ENCODE measurements at regions not wholly inside any gene's neighbourhood (a gene's known extent, or its start where the extent isn't known, plus 50 kb on each side); places are given as distances from the start of the nearest gene placed in this dataset.

DNA sequence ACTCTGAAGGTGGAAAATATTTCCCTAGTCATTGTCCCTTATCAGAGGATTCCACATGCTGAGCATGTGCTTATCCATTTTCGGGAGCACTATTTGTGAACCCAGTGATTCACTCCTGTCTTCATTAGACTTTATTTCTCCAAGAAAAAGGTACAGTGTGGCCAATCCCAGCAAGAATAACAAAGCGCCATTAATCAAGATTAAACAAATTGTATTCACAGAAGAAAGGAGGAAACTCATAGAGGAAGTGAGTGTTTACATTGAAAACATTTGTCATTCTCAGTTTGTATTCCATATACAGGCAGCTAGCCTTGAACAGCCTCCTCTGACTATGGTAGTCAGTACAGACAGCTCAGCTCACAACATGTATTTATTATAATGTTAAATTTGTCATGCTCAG is 1669.9 kb upstream of the SPRY2 start:
- ATAC-seq, result no peak
- POLR2A ChIA-PET, result no interaction called here

More for the DNA sequence above, 1669.9 kb upstream of the SPRY2 start:
- FAIRE-seq (no peak), DNase-seq (ENCODE audit: low read depth, low spot score) (no peak)
- Histone ChIP-seq H4K20me1 (ENCODE audit: control insufficient read depth, insufficient read depth) (no peaks in the 10 kb centered on the region), H3K4me2 (ENCODE audit: control insufficient read depth, insufficient read depth) (no peak overlapping the region), H3K79me2 (ENCODE audit: control insufficient read depth, insufficient read depth, low read length) (no peaks in the 10 kb centered on the region), H2AFZ (ENCODE audit: control insufficient read depth, low read depth, low read length) (no peak overlapping the region), H3K9ac (ENCODE audit: control insufficient read depth, insufficient read depth, low read length) (no peak overlapping the region), H3K36me3 (ENCODE audit: control insufficient read depth in 2 of 2, insufficient read depth in 2 of 2, low read length in 1 of 2) (no peaks in the 10 kb centered on the region), H3K27ac (ENCODE audit: control insufficient read depth, insufficient read depth) (no peak overlapping the region), H3K27me3 (replicated peaks in 1 of 2; ENCODE audit: control insufficient read depth in 2 of 2, insufficient read depth in 2 of 2, low read length in 1 of 2) (no peaks in the 10 kb centered on the region), H3K4me3 (no peak overlapping the region), H3K9me3 (replicated peaks; ENCODE audit: control insufficient read depth, insufficient read depth, low read length) (no peaks in the 10 kb centered on the region), H3K4me1 (ENCODE audit: control insufficient read depth, insufficient read depth, low read length) (no peaks in the 10 kb centered on the region)
- TF ChIP-seq, protein P1, sequence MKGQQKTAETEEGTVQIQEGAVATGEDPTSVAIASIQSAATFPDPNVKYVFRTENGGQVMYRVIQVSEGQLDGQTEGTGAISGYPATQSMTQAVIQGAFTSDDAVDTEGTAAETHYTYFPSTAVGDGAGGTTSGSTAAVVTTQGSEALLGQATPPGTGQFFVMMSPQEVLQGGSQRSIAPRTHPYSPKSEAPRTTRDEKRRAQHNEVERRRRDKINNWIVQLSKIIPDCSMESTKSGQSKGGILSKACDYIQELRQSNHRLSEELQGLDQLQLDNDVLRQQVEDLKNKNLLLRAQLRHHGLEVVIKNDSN (IDR thresholded peaks at IDR 0.05; ENCODE audit: borderline replicate concordance, extremely low read length, insufficient read depth, low read depth, low read length), result no peak
- no peak for TF ChIP-seq TCF7 (IDR thresholded peaks at IDR 0.05; ENCODE audit: borderline replicate concordance)
- TF ChIP-seq ETV6 (conservative IDR thresholded peaks at IDR 0.05 in 1 of 2, IDR thresholded peaks at IDR 0.05 in 1 of 2; ENCODE audit: borderline replicate concordance in 1 of 2, low read depth in 1 of 2), result no peak
- TF ChIP-seq CBX3 (IDR thresholded peaks at IDR 0.05; ENCODE audit: borderline replicate concordance, low read depth), result no peak
- TF ChIP-seq MTA3 (IDR thresholded peaks at IDR 0.05; ENCODE audit: borderline replicate concordance, low read length), result no peak
- no peak for TF ChIP-seq CBFB (IDR thresholded peaks at IDR 0.05; ENCODE audit: low read depth)
- TF ChIP-seq, protein P2, sequence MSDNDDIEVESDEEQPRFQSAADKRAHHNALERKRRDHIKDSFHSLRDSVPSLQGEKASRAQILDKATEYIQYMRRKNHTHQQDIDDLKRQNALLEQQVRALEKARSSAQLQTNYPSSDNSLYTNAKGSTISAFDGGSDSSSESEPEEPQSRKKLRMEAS (IDR thresholded peaks at IDR 0.05; ENCODE audit: low read depth, low read length), result no peak
- no peak for TF ChIP-seq POLR2A (IDR thresholded peaks at IDR 0.05; ENCODE audit: low read depth, low read length)
- no peak for TF ChIP-seq RCOR1 (conservative IDR thresholded peaks at IDR 0.05; ENCODE audit: low read depth, low read length)
- TF ChIP-seq, protein P3, sequence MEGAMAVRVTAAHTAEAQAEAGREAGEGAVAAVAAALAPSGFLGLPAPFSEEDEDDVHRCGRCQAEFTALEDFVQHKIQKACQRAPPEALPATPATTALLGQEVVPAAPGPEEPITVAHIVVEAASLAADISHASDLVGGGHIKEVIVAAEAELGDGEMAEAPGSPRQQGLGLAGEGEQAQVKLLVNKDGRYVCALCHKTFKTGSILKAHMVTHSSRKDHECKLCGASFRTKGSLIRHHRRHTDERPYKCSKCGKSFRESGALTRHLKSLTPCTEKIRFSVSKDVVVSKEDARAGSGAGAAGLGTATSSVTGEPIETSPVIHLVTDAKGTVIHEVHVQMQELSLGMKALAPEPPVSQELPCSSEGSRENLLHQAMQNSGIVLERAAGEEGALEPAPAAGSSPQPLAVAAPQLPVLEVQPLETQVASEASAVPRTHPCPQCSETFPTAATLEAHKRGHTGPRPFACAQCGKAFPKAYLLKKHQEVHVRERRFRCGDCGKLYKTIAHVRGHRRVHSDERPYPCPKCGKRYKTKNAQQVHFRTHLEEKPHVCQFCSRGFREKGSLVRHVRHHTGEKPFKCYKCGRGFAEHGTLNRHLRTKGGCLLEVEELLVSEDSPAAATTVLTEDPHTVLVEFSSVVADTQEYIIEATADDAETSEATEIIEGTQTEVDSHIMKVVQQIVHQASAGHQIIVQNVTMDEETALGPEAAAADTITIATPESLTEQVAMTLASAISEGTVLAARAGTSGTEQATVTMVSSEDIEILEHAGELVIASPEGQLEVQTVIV (IDR thresholded peaks at IDR 0.05; ENCODE audit: borderline replicate concordance, partially characterized antibody), result no peak
- intact Hi-C loops (cut with micrococcal nuclease; ENCODE audit: unreplicated experiment) (no loop called here), in situ Hi-C loops (cut with MboI) (no loop called here)
- RAD21 ChIA-PET (ENCODE audit: unreplicated experiment), result no interaction called here
- WGBS (ENCODE audit: insufficient coverage, insufficient replicate concordance, low lambda C conversion rate, missing lambda C conversion rate), result 0% methylated on average over 2 of the region's 2 CpGs
- CTCF ChIA-PET, result no interaction called here
- no TSS peak for BruUV-seq (replicated peaks)
- SMC1A ChIA-PET (ENCODE audit: uncharacterized antibody, unreplicated experiment), result interaction anchor here (1.1 kb wide), 1 partner anchor 33 kb away, joined by 3 read pairs; no protein-coding TSS in a partner anchor

Measured in GM12878 (cell line).